ENCODE measurements at regions not wholly inside any gene's neighbourhood (a gene's known extent, or its start where the extent isn't known, plus 50 kb on each side); places are given as distances from the start of the nearest gene placed in this dataset.

DNA sequence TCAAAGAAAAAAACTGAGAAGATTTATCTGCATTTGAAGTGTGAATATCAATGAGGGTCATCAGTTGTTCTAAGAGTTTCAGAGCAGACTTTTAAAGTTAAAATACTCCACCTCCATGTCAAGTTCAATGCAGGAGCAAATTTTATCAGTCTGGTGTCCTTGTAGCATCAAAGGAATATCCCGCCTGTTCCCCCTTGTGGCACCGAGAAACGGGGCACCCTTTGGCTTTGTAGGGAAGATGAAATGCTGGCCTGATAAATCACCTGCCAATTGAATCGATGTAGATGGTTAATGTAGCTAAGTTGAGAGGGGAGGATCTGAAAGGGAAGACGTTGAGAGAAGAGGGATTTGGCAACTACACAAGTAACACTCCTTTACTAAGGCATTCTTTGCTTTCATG, 714.5 kb downstream of the EFNA5 start:
- intact Hi-C loops (cut with DNase I), result no loop called here
- DNase-seq, result no peak

- DNase-seq, result no peak
- intact Hi-C loops (cut with DNase I), result no loop called here
Measured at GRCh38 chr5:106940986-106941385, 729.8 kb downstream of the EFNA5 start.

- intact Hi-C loops (cut with DNase I), result no loop called here
- no peak for DNase-seq
Measured at GRCh38 chr5:106940301-106940846, 730.4 kb downstream of the EFNA5 start.

DNA sequence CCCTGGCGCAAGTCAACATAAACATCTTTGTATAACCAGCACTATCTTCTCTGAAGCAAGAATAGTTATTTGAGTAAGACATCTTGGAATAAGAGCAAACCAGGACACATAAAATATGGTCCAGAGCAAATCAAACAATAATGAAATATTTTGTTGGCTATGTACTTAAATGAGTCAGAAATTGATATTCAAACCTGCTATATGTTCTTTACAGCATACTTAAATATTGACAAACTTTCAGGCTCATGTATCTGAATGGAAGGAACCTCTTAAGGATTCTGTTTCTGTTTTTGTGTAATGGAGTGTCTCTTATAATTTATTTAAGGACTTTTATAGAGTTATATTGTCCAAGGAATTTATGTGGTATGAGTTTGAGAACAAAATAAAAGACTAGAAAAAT, 747.3 kb downstream of the EFNA5 start:
- intact Hi-C loops (cut with DNase I), result no loop called here
- no peak for DNase-seq

DNA sequence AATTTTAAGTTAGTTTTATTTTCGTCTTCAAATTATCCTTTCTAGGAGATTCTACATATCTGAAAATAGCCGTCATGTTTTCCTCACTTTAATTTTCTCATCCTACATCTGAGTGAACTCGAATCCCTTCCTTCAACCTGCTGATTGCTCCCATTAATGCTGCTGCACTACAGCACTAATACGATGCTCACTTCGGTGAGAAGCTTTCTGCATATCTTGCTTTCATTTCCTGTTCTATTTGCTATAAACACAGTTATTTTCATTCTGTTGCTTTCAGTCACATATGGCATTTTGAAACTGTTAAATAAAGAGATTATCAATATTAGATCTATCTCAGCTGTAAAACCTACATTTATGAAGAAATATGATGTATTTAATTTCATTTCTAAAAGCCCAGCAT, 749.2 kb downstream of the EFNA5 start:
- no peak for DNase-seq
- intact Hi-C loops (cut with DNase I), result no loop called here

GRCh38 chr5:106910486-106910885, 760.3 kb downstream of the EFNA5 start:
- no peak for DNase-seq
- intact Hi-C loops (cut with DNase I), result no loop called here

DNA sequence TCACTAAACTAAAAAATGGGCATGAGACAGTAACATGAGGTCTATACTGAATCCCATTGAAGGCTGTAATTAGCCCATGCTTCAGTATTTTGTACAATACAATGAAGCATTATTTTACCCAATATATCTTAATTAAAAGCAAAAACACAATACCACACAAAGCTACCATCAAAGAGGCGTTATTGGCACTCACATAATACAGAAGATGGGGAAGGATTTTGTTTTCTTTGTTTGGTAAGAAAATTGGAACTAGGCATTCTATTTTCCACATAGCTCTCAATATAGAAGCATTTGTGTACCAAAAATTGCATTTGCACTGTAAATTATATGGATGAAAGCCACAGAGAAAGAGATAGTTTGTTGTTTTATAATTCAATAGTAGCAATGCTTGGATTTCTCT, 761.0 kb downstream of the EFNA5 start:
- intact Hi-C loops (cut with DNase I), result no loop called here
- DNase-seq, result no peak

- intact Hi-C loops (cut with DNase I), result no loop called here
- DNase-seq, result no peak
Measured at GRCh38 chr5:106907979-106908378, 762.8 kb downstream of the EFNA5 start.

- DNase-seq, result no peak
- intact Hi-C loops (cut with DNase I), result no loop called here
Measured at GRCh38 chr5:106906199-106906598, 764.5 kb downstream of the EFNA5 start.

GRCh38 chr5:106894964-106895363, 775.8 kb downstream of the EFNA5 start:
- DNase-seq, result no peak
- intact Hi-C loops (cut with DNase I), result no loop called here

GRCh38 chr5:106882035-106882434, 788.7 kb downstream of the EFNA5 start:
- no peak for DNase-seq
- intact Hi-C loops (cut with DNase I), result no loop called here

GRCh38 chr5:106880656-106881055, 790.1 kb downstream of the EFNA5 start:
- intact Hi-C loops (cut with DNase I), result no loop called here
- DNase-seq, result no peak

DNA sequence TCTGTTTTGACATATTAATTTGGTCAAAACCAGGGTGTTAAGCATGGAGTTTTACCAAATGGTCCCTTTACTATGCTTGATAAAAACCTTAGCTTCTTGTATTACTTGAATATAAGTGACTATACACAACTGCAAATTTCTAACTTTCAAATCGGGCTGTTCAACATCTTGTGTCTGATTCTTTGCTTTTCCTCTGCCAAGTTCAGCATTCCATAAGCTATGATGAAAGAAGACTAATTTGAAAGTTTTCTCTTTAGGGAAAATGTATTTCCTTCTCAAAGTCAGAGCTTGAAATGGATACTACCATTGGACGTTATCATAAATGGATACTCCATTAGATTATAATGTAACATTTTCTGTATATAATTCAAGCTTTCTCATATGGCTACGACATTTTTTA, 792.9 kb downstream of the EFNA5 start:
- intact Hi-C loops (cut with DNase I), result no loop called here
- no peak for DNase-seq

DNA sequence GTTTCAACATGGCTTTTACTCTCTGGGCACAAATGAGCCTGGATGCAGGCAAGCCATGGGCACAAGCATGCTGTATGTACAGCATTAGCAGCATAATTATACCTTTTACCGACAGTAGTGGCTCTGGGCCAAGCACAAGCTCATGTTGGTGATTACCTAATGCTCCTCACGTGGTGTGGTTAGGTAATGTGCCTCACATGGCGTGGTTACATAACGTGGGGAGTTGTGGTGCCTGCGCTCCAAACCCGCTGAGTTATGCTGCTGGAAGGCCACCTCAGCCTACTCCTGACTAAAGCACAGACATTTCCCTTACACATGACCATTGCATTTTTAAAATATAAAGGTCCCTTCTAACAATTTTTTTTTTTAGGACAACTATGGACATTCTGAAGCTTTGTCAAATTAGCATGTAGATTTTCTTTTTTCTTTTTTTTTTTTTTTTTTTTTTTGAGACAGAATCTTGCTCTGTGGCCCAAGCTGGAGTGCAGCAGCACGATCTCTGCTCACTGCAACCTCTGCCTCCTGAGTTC, 794.0 kb downstream of the EFNA5 start:
- intact Hi-C loops (cut with DNase I), result no loop called here
- DNase-seq, result no peak

GRCh38 chr5:106876298-106876622, 794.5 kb downstream of the EFNA5 start:
- DNase-seq, result no peak
- intact Hi-C loops (cut with DNase I), result no loop called here

GRCh38 chr5:106875591-106876297, 795.0 kb downstream of the EFNA5 start:
- intact Hi-C loops (cut with DNase I), result no loop called here
- DNase-seq, result peak in 3 of 10 donors; percentile 26 to 64 (median 40)

- peak in 1 of 10 donors; percentile 24 for DNase-seq
- intact Hi-C loops (cut with DNase I), result no loop called here
Measured at GRCh38 chr5:106874974-106875373, 795.8 kb downstream of the EFNA5 start.

- DNase-seq, result peak in 1 of 10 donors; percentile 56
- intact Hi-C loops (cut with DNase I), result no loop called here
Measured at GRCh38 chr5:106874531-106874930, 796.2 kb downstream of the EFNA5 start.

DNA sequence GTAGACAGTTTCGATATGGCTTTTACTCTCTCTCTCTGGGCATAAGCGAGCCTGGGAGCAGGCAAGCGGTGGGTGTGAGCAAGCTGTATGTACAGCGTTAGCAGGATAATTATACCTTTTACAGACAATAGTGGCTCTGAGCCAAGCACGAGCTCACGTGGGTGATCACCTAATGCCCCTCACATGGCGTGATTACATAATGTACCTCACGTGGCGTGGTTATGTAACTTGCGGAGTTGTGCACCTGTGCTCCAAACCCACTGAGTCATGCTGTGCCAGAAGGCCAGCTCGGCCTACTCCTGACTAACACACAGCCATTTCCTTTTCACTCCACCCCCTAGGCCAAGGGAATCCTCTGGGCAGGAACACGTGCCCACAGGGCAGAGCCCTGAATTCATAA, 797.2 kb downstream of the EFNA5 start:
- DNase-seq, result peak in 1 of 10 donors; percentile 36

DNA sequence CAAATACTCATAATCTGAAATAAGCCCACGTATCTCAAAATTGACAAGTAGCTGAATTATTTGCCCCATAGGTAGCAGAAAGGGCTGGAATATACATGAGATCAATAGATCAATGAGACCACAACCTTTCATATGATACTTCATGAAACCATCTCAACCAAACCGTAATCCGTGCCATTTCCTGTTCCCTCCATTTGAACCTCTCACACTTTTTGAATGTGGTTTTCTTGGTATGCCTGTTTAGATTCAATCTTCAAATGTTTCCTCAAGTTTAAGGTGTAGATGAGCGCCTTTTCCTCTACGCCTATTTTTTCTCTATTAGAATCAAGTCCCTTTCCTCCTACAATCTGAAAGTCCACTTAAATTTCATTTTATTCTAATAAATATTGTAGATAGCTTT, 805.5 kb downstream of the EFNA5 start:
- intact Hi-C loops (cut with DNase I), result no loop called here
- DNase-seq, result no peak

More for the DNA sequence above, 797.2 kb downstream of the EFNA5 start:
- intact Hi-C loops (cut with DNase I), result no loop called here

DNA sequence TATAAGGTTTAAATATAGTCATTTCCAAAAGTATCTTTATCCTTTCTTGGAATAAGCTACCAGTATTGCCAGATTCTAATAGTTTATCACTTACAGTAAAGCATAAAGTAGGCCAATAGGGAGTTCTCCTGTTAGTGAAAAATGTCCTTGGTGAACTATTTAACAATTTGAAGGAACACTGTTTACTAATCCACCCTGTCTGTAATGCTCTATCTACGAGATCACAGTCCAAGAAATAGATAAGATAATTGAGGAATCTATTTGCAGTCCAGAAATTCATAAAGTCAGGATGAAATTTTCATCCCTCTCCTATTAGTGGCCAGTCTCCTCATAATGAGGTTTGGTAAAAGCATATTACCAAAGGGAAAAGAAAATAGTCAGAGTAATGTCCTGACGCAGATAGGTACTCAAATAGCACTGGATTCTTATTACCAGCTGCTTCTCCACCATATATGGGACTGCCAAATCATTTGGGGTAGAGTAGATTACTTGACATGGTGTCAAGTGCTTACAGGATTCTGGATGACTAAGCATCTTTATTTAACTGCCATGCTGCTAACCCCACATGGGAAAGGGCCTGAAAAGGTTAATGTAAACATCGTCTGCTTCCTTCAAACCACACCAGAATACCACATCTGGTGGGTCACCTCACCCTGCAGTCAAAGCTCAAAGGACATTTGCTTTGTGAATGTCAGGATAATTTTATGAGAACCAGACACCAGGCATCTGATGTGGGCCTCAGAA, 808.1 kb downstream of the EFNA5 start:
- intact Hi-C loops (cut with DNase I), result no loop called here
- DNase-seq, result no peak
